DND-41 (cell line): ENCODE measurements at regions not wholly inside any gene's neighbourhood (a gene's known extent, or its start where the extent isn't known, plus 50 kb on each side); places are given as distances from the start of the nearest gene placed in this dataset.

Experiments
- EZH2 ChIP-seq: IDR thresholded peaks from 3 replicates; pipeline ENCODE4 v1.6.1; 2012; ENCODE audit warnings: borderline replicate concordance, low read depth, mild to moderate bottlenecking, moderate library complexity, low read length, inconsistent platforms; ENCODE audit not compliant: severe bottlenecking
- TF ChIP-seq, protein P1 (sequence below): IDR thresholded peaks from 2 replicates; pipeline ENCODE4 v1.5.1; 2012; ENCODE audit warnings: borderline replicate concordance, low read length, moderate library complexity, mild to moderate bottlenecking; ENCODE audit not compliant: poor library complexity, severe bottlenecking; ENCODE audit errors: extremely low read depth

DNA sequence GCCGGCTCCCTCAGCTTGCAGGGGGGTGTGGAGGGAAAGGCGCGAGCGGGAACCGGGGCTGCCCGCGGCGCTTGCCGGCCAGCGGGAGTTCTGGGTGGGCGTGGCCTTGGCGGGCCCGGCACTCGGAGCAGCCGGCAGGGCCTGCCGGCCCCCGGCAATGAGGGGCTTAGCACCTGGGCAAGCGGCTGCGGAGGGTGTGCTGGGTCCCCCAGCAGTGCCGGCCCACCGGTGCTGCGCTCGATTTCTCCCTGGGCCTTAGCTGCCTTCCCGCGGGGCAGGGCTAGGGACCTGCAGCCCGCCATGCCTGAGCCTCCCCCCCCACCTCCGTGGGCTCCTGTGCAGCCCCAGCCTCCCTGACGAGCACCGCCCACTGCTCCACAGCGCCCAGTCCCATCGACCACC, 514.5 kb upstream of the GJE1 start:
- TF ChIP-seq, protein P1, sequence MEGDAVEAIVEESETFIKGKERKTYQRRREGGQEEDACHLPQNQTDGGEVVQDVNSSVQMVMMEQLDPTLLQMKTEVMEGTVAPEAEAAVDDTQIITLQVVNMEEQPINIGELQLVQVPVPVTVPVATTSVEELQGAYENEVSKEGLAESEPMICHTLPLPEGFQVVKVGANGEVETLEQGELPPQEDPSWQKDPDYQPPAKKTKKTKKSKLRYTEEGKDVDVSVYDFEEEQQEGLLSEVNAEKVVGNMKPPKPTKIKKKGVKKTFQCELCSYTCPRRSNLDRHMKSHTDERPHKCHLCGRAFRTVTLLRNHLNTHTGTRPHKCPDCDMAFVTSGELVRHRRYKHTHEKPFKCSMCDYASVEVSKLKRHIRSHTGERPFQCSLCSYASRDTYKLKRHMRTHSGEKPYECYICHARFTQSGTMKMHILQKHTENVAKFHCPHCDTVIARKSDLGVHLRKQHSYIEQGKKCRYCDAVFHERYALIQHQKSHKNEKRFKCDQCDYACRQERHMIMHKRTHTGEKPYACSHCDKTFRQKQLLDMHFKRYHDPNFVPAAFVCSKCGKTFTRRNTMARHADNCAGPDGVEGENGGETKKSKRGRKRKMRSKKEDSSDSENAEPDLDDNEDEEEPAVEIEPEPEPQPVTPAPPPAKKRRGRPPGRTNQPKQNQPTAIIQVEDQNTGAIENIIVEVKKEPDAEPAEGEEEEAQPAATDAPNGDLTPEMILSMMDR = no peak
- no peak for TF ChIP-seq EZH2
